Renal cortex interstitium (tissue), 11 donors: ENCODE measurements at regions not wholly inside any gene's neighbourhood (a gene's known extent, or its start where the extent isn't known, plus 50 kb on each side); places are given as distances from the start of the nearest gene placed in this dataset.

ENCODE experiments used
- DNase-seq, 11 donors: peaks; one replicate each; pipeline ENCODE4 v3.0.0-alpha.2; 2013; ENCODE audit warnings: low read depth in 9 of 11, low spot score in 4 of 11; ENCODE audit errors: extremely low read depth in 1 of 11

DNA sequence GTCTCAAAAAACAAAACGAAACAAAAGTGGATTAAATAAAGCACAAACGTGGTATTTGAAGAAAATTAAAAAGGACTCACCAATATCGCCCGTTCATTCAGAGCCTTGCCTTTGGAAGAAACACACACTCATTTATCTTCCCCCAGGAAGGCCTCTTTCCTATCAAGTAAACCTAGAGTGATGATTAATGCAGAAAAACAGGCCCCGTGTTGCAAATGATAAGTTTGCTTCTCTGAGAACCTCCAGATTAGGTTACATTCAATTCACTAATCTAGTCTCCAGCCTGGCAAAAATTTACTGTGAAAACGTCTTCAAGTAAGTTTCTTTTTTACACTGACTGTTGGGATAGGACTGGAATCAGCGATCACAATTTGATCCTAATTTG lies 78.0 kb upstream of the C1GALT1 start:
- no peak for DNase-seq

DNA sequence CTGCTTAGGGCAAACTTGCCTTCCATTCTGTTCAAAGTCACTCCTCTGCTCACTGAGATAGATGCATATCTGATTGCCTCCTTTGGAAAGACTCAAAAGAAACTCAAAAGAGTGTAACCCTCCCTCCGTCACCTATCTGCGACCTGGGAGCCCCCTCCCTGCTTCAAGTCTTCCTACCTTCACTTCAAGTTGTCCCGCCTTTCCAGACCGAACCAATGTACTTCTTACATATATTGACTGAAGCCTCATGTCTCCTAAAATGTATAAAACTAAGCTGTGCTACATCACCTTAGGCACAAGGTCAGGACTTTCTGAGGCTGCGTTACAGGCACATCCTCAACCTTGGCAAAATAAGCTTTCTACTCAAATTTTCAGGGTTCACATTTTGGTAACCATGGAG lies 77.4 kb upstream of the C1GALT1 start:
- no peak for DNase-seq

DNA sequence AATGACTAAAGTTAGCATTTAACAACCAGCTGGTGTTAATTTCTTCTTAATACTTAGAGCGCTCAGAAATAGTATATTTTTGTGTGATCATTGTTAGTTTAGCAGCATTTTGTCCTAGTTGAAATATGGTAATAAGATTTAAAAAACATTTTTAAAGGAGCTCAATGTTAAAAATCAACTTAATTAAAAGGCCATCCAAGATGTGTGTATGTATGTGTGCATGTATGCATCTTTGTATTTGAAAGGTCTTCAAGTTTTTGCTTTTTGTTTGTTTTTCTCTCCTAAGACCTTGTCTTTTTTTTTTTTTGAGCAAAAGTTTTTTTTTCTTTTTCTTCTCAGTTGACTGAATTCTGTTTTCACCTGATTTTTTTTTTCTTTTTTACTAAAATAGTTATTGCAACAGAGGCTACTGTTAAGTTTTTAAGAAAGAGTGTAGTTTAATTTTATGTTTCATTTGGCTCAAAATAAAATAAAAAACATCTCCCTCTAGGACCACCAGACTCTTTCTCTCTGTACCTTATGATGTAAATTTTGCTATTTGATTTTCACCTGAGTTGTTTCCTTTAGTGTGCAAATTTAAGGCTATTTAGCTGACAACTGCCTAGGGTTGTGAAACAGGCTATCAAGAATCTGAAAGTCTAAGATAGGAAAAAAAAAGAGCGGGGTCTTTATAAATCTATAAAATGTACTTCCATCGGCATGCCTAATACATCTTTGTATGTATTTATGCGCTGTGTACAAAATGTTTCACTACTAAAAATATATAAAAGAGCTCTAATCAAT lies 76.4 kb upstream of the C1GALT1 start:
- no peak for DNase-seq

DNA sequence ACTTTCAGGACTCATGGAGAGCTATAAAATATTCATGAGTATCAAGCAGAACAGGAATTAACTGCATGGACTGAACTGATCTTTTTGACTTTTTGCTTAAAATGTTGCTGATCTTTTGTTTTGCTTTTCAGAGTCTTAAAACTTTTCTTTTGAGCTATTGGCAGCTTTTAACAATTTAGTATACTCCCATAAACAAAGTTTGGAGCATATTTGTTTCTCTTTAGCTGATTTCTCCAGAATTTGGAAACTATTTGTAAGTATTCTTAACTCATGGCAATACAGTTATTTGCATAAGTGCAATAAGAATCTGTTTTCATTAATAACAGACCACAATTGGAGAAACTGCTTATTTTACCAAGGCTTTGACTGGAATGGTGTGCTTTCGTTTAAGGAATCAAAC lies 73.4 kb upstream of the C1GALT1 start:
- DNase-seq = no peak

DNA sequence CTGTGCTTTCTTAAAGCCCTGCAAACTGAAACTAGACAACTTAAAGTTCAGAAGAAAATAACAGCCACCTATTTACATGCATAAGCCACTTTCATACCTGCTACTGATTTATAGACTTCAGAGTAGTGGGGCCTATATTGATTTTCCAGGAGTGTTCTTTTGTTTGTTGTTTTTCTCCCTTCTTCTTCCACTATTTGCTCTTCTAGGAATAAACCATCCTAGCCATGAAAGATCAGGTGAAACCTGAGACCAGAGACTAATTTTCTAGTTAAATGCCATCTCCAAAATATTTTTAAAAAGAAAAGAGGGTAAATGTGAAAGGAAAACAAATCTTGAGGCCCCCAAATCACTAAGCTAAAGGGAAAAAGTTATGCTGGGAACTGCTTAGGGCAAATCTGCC lies 72.4 kb upstream of the C1GALT1 start:
- DNase-seq = no peak

DNA sequence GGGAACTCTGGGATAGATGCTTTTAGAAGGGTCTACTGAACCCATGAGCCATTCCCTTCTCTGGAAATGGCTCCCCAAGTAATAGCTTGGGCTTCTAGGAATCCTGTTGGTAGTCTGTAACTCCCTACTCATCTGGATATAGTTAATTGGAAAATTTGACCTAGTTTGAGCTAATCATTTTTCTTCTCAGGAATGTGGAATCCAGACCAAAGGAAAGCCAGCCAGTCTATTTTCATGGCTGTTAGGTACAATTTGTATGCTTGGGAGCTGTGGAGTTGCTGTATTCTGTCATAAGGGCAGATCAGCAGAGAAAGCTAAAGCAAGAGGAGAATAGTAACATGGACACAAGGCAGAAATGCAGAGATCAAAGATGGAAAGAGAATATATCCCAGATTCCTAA lies 71.6 kb upstream of the C1GALT1 start:
- no peak for DNase-seq

DNA sequence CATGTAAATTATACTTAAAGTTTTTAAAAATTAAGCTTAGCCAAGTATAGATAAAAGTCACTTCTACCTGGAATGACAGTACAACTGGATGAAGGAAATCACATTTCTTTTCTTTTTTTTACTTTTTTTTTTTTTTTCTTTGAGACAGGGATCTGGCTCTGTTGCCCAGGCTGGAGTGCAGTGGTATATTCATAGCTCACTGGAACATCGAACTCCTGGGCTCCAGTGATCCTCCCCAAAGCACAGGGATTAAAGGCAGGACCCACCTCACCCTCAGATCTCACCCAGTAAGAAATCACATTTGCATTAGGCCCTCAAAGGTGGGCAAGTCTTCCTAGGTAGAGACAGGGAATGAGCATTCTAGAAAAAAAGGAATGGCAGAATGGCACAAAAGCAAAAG lies 69.5 kb upstream of the C1GALT1 start:
- no peak for DNase-seq

DNA sequence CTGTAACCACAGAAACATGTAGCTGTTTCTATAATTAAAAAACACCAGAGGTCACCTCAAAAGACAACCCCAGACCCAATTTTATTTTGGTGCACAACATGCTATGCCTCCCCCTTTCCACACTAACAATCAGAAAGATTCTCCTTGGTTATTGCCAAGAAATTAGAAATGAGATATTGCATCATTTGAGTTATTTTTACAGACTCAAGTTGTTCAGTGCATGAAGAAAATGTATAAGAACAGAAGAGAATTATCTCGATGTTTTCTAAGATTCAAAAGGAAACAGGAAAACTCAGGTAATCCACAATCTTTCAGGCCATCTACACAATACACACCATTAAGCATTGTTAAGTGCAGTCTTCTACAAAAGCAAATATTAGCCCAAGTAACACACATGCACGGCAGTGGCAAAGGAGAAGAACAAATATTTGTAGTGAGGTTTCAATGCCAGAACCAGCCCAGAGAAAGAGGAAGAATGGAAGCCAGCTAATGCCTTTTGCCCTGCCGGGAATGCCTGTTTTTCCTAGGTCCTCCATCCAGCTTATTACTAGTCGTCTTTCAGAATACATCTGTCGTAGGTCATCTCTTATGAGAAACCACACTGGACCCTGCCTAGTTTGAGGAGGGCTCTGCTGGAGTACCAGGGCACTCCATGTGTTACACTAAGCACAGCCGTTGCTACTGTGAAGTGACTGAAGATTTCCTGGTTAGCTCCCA lies 67.6 kb upstream of the C1GALT1 start:
- DNase-seq = no peak

DNA sequence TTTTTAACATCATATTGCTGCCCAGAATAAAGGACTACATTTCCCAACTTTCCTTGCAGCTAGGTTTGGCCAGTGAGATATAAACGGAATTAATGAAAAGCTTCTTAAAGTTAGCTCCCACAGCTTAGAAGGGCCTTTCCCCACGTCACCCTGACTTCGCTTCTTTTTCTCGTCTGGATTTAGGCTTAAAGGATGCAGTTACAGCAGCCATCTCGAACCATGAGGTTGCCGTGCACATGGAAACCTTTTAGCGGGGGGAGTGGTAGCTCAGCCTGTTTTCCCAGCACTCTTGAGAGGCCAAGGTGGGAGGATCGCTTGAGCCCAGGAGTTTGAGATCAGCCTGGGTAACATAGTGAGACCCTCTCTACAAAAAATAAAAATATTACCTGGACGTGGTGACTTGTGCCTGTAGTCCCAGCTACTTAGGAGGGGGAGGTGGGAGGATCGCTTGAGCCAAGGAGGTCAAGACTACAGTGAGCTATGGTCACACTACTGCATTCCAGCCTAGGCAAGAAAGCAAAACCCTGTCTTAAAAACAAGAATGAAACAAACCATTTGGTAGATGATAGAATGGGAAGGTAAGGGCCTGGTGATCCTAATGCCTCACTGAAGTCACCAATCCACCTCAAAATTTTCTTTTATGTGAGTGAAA lies 64.3 kb upstream of the C1GALT1 start:
- no peak for DNase-seq

DNA sequence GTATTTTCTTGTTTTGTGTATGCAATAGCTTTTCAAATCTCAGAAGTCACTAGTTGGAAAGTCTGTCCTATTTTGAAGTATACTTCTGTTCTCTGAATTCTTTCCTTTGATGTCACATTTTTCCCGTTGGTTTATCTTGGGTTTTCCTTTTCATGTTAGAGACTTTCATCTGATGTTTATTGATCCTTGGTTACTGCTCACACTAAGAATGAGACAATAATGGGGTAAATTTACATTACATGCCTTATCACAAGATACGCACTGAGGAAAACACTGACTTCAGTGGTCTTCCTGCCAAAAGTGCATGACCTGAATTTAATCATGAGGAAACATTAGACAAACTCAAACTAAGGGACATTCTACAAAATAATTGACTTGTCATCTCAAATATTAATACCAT lies 63.5 kb upstream of the C1GALT1 start:
- DNase-seq = no peak

DNA sequence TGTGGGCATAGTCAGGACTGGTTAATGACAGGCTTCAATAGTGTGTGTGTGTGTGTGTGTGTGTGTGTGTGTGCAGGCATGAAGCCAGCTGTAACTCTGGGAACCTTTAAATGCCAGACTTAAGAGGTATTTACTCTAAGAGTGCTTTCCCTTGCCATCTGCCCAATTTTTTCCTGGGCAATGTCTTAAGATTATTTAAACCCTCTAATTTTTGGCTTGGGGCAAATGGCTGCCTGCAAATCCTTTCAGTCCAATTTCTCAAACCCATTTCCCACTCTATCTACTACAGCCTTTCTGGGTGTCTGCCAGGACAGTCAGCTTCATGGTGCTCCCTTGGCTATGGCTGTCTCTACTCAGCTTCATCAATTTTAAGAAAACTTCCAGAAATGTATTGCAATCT lies 62.6 kb upstream of the C1GALT1 start:
- DNase-seq = no peak

DNA sequence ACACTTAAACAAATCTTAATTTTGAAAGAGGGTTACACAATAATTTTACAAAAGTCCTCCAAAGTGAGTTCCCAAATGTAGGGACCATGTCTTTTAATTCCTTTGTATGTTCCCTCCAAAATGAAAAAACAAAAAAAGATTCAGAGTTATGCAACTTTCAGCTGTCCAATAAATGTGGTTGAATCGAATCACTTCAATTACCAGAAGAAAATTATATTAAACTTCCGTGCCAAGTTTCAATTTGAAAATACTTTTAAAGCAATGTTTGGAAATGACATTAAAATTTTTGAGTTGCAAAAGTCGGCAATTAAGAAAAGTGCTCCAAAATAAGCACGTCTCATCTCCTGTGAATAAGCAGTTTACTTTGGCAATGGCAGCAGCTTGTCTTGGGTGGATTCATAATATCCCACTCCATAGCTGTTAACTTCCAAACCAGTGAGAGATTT lies 60.3 kb upstream of the C1GALT1 start:
- no peak for DNase-seq

DNA sequence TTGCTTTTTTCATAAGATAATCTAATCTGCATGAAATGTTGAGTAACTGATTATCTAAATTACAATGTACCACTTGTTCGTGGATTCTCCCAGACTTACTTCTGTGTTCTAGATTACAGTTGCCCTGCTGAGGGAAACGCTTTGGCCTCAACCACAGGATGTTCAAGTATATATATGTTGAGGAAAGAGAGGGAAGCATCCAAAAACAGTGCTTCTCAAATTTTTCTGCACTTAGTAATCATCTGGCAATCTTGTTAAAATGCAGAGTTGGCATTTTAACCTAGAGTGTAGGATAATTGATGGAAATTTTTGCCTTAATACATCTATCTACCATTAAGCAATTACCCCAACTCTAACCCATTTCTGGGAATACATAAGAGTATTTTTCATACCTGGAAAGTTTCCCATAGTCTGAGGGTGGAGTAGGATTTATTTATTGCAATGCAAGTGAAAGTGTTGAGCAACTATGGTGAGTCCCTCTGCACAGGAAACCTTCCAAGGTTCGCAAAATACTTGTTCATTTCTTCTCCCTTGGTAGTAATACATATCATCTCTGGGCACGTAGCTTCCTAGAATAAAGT lies 59.6 kb upstream of the C1GALT1 start:
- DNase-seq = no peak

DNA sequence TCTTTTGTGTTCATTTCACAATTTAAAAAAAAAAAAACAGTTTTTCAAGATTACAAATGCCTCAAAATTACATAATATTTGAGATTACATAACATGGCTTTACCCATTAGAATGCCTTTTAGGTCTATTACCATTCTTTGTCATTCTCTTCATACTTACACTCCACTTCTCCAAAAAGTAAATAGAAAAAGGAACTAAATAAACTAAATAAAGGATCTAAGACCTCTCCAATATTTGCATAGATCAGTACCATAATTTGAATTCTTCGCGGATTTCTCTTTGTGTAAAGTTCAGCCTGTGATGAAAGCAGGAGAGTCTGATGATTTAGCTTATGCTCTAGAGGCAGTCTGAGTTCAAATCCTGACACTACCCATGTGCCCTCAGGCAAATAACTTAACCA lies 56.4 kb upstream of the C1GALT1 start:
- no peak for DNase-seq

DNA sequence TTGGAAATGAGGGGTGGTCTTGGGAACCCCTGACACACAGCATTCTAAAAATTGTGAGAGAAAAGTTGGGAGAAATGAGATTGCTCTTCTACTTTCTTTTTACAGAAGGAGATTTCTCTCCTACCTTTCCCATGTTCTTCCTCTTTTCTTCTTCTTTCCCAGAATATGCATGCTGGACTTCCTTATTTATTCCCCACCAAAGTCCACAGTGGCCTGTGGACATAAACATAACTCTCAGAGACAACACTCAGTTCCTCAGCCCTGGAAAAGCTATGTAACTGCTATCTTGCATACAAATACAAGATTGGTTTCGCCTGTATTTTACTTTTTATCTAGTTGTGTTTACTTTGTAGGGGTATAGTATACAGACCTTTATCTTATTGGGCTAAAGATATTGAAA lies 54.6 kb upstream of the C1GALT1 start:
- DNase-seq = no peak

DNA sequence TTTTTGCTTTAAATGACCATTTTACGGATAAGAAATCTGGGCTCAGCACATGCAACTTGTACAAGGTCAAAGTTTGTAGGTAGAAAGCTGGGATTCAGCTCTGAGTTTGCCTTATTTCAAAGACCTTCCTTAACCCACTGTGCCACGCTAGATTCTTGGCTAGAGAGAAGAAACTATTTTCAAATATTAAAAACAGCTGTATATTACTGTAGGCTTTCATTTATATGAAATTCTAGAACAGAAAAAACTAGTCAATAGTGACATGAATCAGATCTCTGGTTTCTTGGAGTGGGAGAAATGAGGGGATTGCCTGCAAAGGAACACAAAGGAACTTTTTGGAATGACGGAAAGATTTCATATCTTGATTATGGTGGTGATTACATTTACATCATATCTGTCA lies 53.0 kb upstream of the C1GALT1 start:
- no peak for DNase-seq

DNA sequence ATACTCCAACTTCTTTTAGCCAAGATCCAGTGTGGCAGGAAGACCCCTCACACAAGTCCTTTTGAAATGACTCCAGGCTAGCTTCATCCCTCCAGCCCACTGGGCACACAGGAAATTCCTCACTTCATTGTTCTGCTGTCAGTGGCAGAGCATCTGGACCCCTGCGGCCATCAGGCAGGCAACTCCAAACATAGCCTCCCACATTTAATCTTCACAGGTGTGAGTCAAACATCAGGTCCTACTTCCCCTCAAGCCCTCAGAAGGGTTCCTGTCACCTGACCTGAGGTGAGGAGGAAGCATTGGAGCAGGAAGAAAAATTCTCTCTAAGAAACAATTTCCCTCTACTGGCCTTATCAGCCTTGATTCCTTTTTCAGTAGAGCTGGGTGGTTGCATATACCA lies 51.1 kb upstream of the C1GALT1 start:
- no peak for DNase-seq
